HEK293 (cell line): ENCODE measurements at regions not wholly inside any gene's neighbourhood (a gene's known extent, or its start where the extent isn't known, plus 50 kb on each side); places are given as distances from the start of the nearest gene placed in this dataset.

Experiments
- CTCF ChIA-PET: fragments of 350-600 bp; formaldehyde crosslinking; extraction: SDS; loops from one replicate; lab custom pipeline; 2021; ENCODE audit warnings: antibody characterized with exemption; lab: Yijun Ruan, JAX
- POLR2A ChIA-PET: fragments of 300-600 bp; formaldehyde crosslinking; extraction: SDS; loops from one replicate; lab custom pipeline; 2020; ENCODE audit warnings: antibody characterized with exemption, inconsistent platforms; lab: Yijun Ruan, JAX
- H3K27ac ChIP-seq: fragments of 200-500 bp; sonication (Bioruptor generic); 2 replicates; pipeline ENCODE4 v1.5.1; 2014; ENCODE audit warnings: low read depth, low read length, control low read depth, inconsistent platforms; ENCODE audit errors: extremely low read depth
- H3K36me3 ChIP-seq, 2 experiments: fragments of 200-500 bp in 1 of 2; sonication (Bioruptor generic) in 1 of 2; 1 replicate in 1 of 2; 2 replicates in 1 of 2; pipeline ENCODE4 v1.5.1; 2014 to 2017; ENCODE audit warnings: inconsistent platforms in 2 of 2, low read length in 2 of 2; ENCODE audit not compliant: control insufficient read depth in 2 of 2, insufficient read depth in 1 of 2
- H3K4me1 ChIP-seq: fragments of 200-500 bp; sonication (Bioruptor generic); 2 replicates; pipeline ENCODE4 v1.5.1; 2014; ENCODE audit warnings: mild to moderate bottlenecking, low read length, inconsistent platforms; ENCODE audit not compliant: control insufficient read depth, insufficient read depth
- H3K4me3 ChIP-seq: 2 replicates; pipeline ENCODE4 v1.5.1; 2011; ENCODE audit warnings: low read depth, mild to moderate bottlenecking, control low read depth, low read length, moderate library complexity
- H3K9me3 ChIP-seq: fragments of 200-500 bp; sonication (Bioruptor generic); 2 replicates; pipeline ENCODE4 v1.5.1; 2014; ENCODE audit warnings: low read depth, low read length, inconsistent platforms; ENCODE audit not compliant: control insufficient read depth, insufficient read depth
- BCL11B ChIP-seq: fragments of 450-650 bp; formaldehyde crosslinking; IDR thresholded peaks from 2 replicates; pipeline ENCODE4 v1.5.1; 2016; ENCODE audit warnings: low read depth, missing biosample characterization, missing genetic modification characterization
- EGR2 ChIP-seq: fragments of 450-650 bp; formaldehyde crosslinking; IDR thresholded peaks from 2 replicates; pipeline ENCODE4 v1.5.1; 2016; ENCODE audit warnings: low read depth, missing biosample characterization, missing genetic modification characterization
- GLI4 ChIP-seq: fragments of 450-650 bp; formaldehyde crosslinking; IDR thresholded peaks from 2 replicates; pipeline ENCODE4 v1.5.1; 2016; ENCODE audit warnings: missing biosample characterization, missing genetic modification characterization
- HOXA7 ChIP-seq: sonication (generic); formaldehyde crosslinking; IDR thresholded peaks from 2 replicates; pipeline ENCODE4 v1.8.1; 2022; ENCODE audit warnings: missing genetic modification reagents, borderline replicate concordance
- SP2 ChIP-seq: fragments of 450-650 bp; formaldehyde crosslinking; IDR thresholded peaks from 2 replicates; pipeline ENCODE4 v1.5.1; 2016; ENCODE audit warnings: missing biosample characterization, missing genetic modification characterization
- YY2 ChIP-seq: fragments of 450-650 bp; formaldehyde crosslinking; IDR thresholded peaks from 2 replicates; pipeline ENCODE4 v1.5.1; 2016; ENCODE audit warnings: missing biosample characterization, missing genetic modification characterization
- ZBTB17 ChIP-seq: fragments of 450-650 bp; formaldehyde crosslinking; IDR thresholded peaks from 2 replicates; pipeline ENCODE4 v1.5.1; 2016; ENCODE audit warnings: missing biosample characterization, missing genetic modification characterization
- ZFHX2 ChIP-seq: fragments of 450-650 bp; formaldehyde crosslinking; conservative IDR thresholded peaks from 2 replicates; pipeline ENCODE4 v1.5.1; 2016; ENCODE audit warnings: missing biosample characterization, missing genetic modification characterization
- ZNF10 ChIP-seq: fragments of 450-650 bp; formaldehyde crosslinking; IDR thresholded peaks from 2 replicates; pipeline ENCODE4 v1.5.1; 2017; ENCODE audit warnings: missing biosample characterization, missing genetic modification characterization
- ZNF23 ChIP-seq: fragments of 450-650 bp; formaldehyde crosslinking; IDR thresholded peaks from 2 replicates; pipeline ENCODE4 v1.5.1; 2016; ENCODE audit warnings: missing biosample characterization, missing genetic modification characterization, borderline replicate concordance
- ZNF280D ChIP-seq: fragments of 450-650 bp; formaldehyde crosslinking; IDR thresholded peaks from 2 replicates; pipeline ENCODE4 v1.5.1; 2016; ENCODE audit warnings: missing biosample characterization, missing genetic modification characterization
- ZNF37A ChIP-seq: fragments of 450-650 bp; IDR thresholded peaks from 2 replicates; pipeline ENCODE4 v1.5.1; 2018; ENCODE audit warnings: missing biosample characterization, missing genetic modification characterization
- ZNF654 ChIP-seq: fragments of 450-650 bp; formaldehyde crosslinking; IDR thresholded peaks from 2 replicates; pipeline ENCODE4 v1.5.1; 2016; ENCODE audit warnings: low read depth, missing biosample characterization, missing genetic modification characterization
- ZNF768 ChIP-seq: fragments of 450-650 bp; formaldehyde crosslinking; IDR thresholded peaks from 2 replicates; pipeline ENCODE4 v1.5.1; 2018; ENCODE audit warnings: missing biosample characterization, mild to moderate bottlenecking, missing genetic modification characterization
- ZNF843 ChIP-seq: fragments of 450-650 bp; formaldehyde crosslinking; IDR thresholded peaks from 2 replicates; pipeline ENCODE4 v1.5.1; 2016; ENCODE audit warnings: missing biosample characterization, missing genetic modification characterization
- TF ChIP-seq, protein P1 (sequence below): fragments of 450-650 bp; formaldehyde crosslinking; IDR thresholded peaks from 2 replicates; pipeline ENCODE4 v1.5.1; 2016; ENCODE audit warnings: missing biosample characterization, missing genetic modification characterization, borderline replicate concordance
- TF ChIP-seq, protein P2 (sequence below): fragments of 450-650 bp; formaldehyde crosslinking; IDR thresholded peaks from 2 replicates; pipeline ENCODE4 v1.5.1; 2017; ENCODE audit warnings: missing biosample characterization, missing genetic modification characterization

DNA sequence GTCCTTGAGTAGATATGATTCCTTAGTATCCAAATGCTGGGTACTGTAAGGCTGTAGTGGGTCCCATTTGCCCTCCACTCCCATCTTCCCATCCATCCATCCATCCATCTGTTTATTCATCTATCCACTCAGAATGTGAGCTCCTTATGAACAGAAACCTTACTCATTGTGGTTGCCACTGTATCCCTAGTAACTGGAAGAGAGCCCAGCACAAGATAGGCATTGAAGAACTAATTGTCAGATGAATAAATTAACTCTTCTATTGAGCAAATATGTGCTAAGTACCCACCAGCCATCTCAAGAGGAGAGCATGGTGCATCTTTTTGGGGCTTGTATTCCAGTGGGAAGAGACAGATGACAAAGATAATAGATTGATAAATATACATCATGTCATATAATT lies 86.4 kb upstream of the SEZ6L start:
- CTCF ChIA-PET: interaction anchor here (1.2 kb wide), 1 partner anchor 133 kb away, joined by 4 read pairs; no protein-coding TSS in a partner anchor

DNA sequence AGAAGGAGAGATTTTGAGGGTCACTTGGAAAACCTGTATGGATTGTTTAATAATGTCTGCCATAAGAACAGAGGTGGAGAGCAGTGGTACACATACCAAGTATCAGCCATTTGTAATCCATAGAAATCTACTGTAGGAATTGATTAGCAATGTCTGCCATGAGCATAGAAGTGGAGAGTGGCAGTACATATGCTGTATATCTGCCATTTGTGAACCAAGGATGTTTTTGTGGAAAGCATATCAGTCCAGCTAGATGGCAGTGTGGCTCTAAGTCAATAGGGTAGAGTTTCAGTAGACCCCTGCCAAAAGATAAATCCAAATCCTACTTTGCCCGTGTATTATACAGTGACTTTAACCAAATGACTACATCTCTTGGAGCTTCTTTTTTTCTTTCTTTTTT lies 82.9 kb upstream of the SEZ6L start:
- H3K36me3 ChIP-seq: no peaks in the 10 kb centered on the region
- peak; percentile 9; the same call in 1 of the 2 replicates for TF ChIP-seq ZNF654
- no peak for TF ChIP-seq HOXA7 (CRISPR knock-in tag)
- peak; percentile 65; the same call in 1 of the 2 replicates for TF ChIP-seq ZNF23 (tag by site-specific recombination)
- peak; percentile 65 for TF ChIP-seq ZBTB17 (tag by site-specific recombination)
- TF ChIP-seq SP2: no peak
- no peak overlapping the region for H3K27ac ChIP-seq
- H3K4me3 ChIP-seq: no peak overlapping the region
- H3K4me1 ChIP-seq: no peaks in the 10 kb centered on the region
- H3K9me3 ChIP-seq: no peaks in the 10 kb centered on the region
- ChIA-PET CTCF (interaction anchor here (0.6 to 2.9 kb wide), 3 partner anchors 9 to 245 kb away, joined by 3 to 10 read pairs (median 4); no protein-coding TSS in a partner anchor), POLR2A (interaction anchor here (0.7 kb wide), 1 partner anchor 246 kb away, joined by 3 read pairs; no protein-coding TSS in a partner anchor)

More for the DNA sequence above, 86.4 kb upstream of the SEZ6L start:
- TF ChIP-seq ZNF10 (tag by site-specific recombination): no peak
- TF ChIP-seq YY2: no peak
- TF ChIP-seq, protein P1, sequence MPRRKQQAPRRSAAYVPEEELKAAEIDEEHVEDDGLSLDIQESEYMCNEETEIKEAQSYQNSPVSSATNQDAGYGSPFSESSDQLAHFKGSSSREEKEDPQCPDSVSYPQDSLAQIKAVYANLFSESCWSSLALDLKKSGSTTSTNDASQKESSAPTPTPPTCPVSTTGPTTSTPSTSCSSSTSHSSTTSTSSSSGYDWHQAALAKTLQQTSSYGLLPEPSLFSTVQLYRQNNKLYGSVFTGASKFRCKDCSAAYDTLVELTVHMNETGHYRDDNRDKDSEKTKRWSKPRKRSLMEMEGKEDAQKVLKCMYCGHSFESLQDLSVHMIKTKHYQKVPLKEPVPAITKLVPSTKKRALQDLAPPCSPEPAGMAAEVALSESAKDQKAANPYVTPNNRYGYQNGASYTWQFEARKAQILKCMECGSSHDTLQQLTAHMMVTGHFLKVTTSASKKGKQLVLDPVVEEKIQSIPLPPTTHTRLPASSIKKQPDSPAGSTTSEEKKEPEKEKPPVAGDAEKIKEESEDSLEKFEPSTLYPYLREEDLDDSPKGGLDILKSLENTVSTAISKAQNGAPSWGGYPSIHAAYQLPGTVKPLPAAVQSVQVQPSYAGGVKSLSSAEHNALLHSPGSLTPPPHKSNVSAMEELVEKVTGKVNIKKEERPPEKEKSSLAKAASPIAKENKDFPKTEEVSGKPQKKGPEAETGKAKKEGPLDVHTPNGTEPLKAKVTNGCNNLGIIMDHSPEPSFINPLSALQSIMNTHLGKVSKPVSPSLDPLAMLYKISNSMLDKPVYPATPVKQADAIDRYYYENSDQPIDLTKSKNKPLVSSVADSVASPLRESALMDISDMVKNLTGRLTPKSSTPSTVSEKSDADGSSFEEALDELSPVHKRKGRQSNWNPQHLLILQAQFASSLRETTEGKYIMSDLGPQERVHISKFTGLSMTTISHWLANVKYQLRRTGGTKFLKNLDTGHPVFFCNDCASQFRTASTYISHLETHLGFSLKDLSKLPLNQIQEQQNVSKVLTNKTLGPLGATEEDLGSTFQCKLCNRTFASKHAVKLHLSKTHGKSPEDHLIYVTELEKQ (tag by site-specific recombination): no peak
- no peak for TF ChIP-seq GLI4
- no peak for TF ChIP-seq ZNF843 (tag by site-specific recombination)
- no peak for TF ChIP-seq EGR2 (tag by site-specific recombination)
- TF ChIP-seq ZNF37A: no peak
- Histone ChIP-seq H3K4me1 (no peaks in the 10 kb centered on the region), H3K9me3 (no peaks in the 10 kb centered on the region), H3K27ac (no peak overlapping the region), H3K4me3 (no peak overlapping the region), H3K36me3 (no peaks in the 10 kb centered on the region)
- POLR2A ChIA-PET: no interaction called here

GRCh38 chr22:26087816-26088215 lies 81.4 kb upstream of the SEZ6L start:
- Histone ChIP-seq H3K36me3 (no peaks in the 10 kb centered on the region), H3K9me3 (no peaks in the 10 kb centered on the region), H3K4me1 (no peaks in the 10 kb centered on the region), H3K4me3 (no peak overlapping the region)
- POLR2A ChIA-PET: no interaction called here
- TF ChIP-seq BCL11B (tag by site-specific recombination) (no peak), ZNF23 (tag by site-specific recombination) (no peak), ZNF768 (tag by site-specific recombination) (no peak), ZNF280D (tag by site-specific recombination) (no peak), ZFHX2 (tag by site-specific recombination) (no peak)
- TF ChIP-seq, protein P2, sequence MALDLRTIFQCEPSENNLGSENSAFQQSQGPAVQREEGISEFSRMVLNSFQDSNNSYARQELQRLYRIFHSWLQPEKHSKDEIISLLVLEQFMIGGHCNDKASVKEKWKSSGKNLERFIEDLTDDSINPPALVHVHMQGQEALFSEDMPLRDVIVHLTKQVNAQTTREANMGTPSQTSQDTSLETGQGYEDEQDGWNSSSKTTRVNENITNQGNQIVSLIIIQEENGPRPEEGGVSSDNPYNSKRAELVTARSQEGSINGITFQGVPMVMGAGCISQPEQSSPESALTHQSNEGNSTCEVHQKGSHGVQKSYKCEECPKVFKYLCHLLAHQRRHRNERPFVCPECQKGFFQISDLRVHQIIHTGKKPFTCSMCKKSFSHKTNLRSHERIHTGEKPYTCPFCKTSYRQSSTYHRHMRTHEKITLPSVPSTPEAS (tag by site-specific recombination): no peak
- TF ChIP-seq, all 188 proteins: peak for 0
- no peak overlapping the region for H3K27ac ChIP-seq
- CTCF ChIA-PET: interaction anchor here (1.0 kb wide), 1 partner anchor 185 kb away, joined by 3 read pairs; no protein-coding TSS in a partner anchor
